Colonic mucosa (tissue), 4 donors: ENCODE measurements at regions not wholly inside any gene's neighbourhood (a gene's known extent, or its start where the extent isn't known, plus 50 kb on each side); places are given as distances from the start of the nearest gene placed in this dataset.

ENCODE experiments used
- DNase-seq: peaks from one replicate; pipeline ENCODE4 v3.0.0-alpha.2; 2020
- H3K27ac ChIP-seq: fragments of 200-600 bp; one replicate; pipeline ENCODE4 v1.8.0; 2021
- H3K27me3 ChIP-seq: fragments of 200-600 bp; one replicate; pipeline ENCODE4 v1.8.0; 2021
- H3K36me3 ChIP-seq: fragments of 200-600 bp; one replicate; pipeline ENCODE4 v1.8.0; 2021
- H3K4me1 ChIP-seq: fragments of 200-600 bp; one replicate; pipeline ENCODE4 v1.8.0; 2021; ENCODE audit warnings: mild to moderate bottlenecking
- H3K4me3 ChIP-seq: fragments of 200-600 bp; one replicate; pipeline ENCODE4 v1.8.0; 2021
- H3K9ac ChIP-seq, 2 donors: one replicate each; pipeline ENCODE4 v1.7.0; 2013; ENCODE audit warnings: control low read depth in 2 of 2, low read depth in 2 of 2, low read length in 2 of 2
- H3K9me3 ChIP-seq: fragments of 200-600 bp; one replicate; pipeline ENCODE4 v1.8.0; 2021
- intact Hi-C: fragments of 100-400 bp; cut with DNase I; formaldehyde crosslinking; loops from one replicate; pipeline ENCODE4 v1.14.1; 2022
- TF ChIP-seq, protein P1 (sequence below): fragments of 200-600 bp; IDR thresholded peaks from one replicate; pipeline ENCODE4 v1.8.0; 2022; ENCODE audit warnings: antibody characterized with exemption, mild to moderate bottlenecking
- donor health status: healthy.
- donor health status: DM: no; HTN: no; CAD: no.
- donor health status: DM: no; HTN: no; CAD: no.

DNA sequence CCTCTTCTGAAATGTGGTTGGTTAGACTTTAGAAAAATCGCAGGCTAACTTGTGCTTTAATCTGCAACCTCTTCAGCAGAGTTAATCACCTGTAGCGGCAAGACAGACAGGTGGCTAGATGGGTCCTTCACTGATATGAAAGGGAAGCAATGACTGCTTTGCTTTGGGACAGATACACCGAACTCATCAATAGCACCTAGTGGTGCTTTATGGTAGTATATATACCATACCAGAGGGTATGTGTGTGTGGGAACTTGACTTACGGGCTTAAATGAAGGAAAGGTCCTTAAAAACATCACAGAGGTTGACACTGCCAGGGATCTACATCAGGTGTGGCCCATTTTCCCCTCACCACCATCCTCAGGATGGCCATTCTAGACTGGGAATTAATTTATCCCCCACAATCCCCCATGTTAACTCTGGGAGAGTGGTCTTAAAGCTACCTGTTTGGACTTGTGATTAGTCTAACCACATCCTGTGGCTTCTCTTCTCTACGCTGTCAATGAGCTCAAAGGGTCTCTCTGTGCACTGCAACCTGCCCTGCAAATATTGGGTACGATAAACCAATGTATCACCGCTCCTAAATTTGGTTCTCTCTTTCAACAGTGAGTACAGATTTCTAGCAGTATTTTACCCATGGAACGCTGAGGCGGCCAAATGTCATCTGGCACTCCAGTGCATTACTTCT lies 162.7 kb downstream of the SIPA1L2 start:
- Histone ChIP-seq H3K36me3 (peaks cover 8% of the 10 kb centered on the region), H3K27me3 (no peaks in the 10 kb centered on the region), H3K27ac (no peak overlapping the region), H3K4me1 (no peaks in the 10 kb centered on the region), H3K9me3 (no peaks in the 10 kb centered on the region), H3K9ac (no peak overlapping the region), H3K4me3 (no peak overlapping the region)
- intact Hi-C loops: no loop called here
- TF ChIP-seq, protein P1, sequence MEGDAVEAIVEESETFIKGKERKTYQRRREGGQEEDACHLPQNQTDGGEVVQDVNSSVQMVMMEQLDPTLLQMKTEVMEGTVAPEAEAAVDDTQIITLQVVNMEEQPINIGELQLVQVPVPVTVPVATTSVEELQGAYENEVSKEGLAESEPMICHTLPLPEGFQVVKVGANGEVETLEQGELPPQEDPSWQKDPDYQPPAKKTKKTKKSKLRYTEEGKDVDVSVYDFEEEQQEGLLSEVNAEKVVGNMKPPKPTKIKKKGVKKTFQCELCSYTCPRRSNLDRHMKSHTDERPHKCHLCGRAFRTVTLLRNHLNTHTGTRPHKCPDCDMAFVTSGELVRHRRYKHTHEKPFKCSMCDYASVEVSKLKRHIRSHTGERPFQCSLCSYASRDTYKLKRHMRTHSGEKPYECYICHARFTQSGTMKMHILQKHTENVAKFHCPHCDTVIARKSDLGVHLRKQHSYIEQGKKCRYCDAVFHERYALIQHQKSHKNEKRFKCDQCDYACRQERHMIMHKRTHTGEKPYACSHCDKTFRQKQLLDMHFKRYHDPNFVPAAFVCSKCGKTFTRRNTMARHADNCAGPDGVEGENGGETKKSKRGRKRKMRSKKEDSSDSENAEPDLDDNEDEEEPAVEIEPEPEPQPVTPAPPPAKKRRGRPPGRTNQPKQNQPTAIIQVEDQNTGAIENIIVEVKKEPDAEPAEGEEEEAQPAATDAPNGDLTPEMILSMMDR: no peak
- no peak for DNase-seq

DNA sequence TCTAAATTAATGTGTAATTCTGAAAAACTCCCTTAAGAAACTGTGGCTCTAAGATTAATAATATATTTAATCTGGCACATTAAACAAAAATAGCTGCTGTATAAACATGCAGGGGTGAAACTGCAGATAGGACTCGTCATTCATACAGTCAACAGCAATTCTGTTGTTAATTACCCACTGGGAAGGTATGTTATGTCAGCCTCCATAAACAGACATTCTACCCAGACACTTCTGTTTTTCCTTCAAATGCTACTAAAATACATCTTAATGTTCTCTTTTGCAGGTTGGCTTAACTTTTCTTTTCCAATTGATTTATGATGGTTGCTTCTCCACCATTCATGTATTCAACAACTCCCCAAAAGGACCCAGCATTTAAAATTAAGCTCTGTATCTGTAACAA lies 165.6 kb downstream of the SIPA1L2 start:
- TF ChIP-seq, protein P1: no peak
- intact Hi-C loops: no loop called here
- no peak for DNase-seq
- Histone ChIP-seq H3K9ac (no peak overlapping the region), H3K4me3 (no peak overlapping the region), H3K27me3 (no peaks in the 10 kb centered on the region), H3K36me3 (peaks cover 8% of the 10 kb centered on the region), H3K4me1 (no peaks in the 10 kb centered on the region), H3K27ac (no peak overlapping the region), H3K9me3 (no peaks in the 10 kb centered on the region)

DNA sequence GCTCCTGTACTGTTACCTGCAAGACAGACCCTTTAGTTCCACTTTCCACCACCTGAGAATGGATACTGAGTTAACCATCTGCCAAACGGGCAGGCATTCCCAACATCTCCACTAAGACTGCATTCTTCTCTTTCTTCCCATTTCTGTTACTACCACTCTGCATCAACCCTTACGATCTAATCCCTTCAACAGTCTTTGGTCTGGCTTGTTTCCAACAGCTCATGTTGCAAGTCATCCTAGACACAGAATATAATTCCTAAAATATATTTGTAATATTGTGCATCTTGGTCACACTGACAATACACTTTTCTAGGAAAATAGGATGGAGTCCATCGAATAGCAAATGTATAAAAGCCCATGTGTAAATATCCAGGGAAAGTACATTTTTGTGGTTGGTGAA lies 166.7 kb downstream of the SIPA1L2 start:
- Histone ChIP-seq H3K9me3 (no peaks in the 10 kb centered on the region), H3K4me3 (no peak overlapping the region), H3K4me1 (no peaks in the 10 kb centered on the region), H3K27me3 (no peaks in the 10 kb centered on the region), H3K27ac (no peak overlapping the region), H3K36me3 (peaks cover 8% of the 10 kb centered on the region), H3K9ac (no peak overlapping the region)
- DNase-seq: no peak
- TF ChIP-seq, protein P1: no peak
- intact Hi-C loops: no loop called here

DNA sequence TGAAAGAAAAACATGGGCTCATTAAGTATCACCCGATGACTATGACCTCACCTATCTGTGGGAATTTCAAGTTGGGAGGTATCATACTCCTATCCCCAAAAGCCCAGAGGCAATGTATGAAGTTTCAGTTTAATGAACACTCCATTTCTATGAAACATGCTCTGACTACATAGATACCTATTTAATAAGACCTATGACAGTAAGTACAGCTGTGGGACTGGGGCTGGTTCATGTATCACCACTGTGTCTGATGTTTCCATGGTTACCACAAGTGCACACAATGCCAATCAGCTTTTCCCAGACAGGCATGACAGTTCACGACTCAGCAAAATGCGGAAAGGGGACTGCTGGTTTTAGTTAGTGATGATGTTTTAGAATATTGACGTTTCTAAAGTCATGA lies 167.7 kb downstream of the SIPA1L2 start:
- DNase-seq: no peak
- Histone ChIP-seq H3K4me3 (no peak overlapping the region), H3K9ac (no peak overlapping the region), H3K9me3 (no peaks in the 10 kb centered on the region), H3K36me3 (peaks cover 8% of the 10 kb centered on the region), H3K27ac (no peak overlapping the region), H3K4me1 (no peaks in the 10 kb centered on the region), H3K27me3 (no peaks in the 10 kb centered on the region)
- intact Hi-C loops: no loop called here
- TF ChIP-seq, protein P1: no peak

DNA sequence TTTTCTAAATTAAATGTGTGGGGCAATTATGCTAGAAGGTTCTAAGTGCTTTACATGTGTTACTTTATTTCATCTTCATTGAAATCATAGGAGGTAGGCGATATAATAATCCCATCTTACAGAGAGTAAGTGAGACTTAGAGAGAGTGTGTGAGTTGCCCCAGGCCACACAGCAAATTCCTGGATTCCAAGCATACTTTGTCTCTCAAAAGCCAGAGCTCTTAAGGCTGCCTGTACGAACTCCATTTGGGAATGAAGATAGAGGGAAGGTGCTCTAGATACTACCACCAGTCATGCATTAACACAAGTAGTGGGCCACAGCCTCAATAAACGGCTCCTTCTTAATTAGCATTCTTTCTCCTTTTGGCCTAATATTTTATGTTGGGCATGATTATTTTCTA lies 170.1 kb downstream of the SIPA1L2 start:
- H3K9ac ChIP-seq: no peak overlapping the region
- intact Hi-C loops: no loop called here
- H3K4me1 ChIP-seq: no peaks in the 10 kb centered on the region
- H3K27me3 ChIP-seq: no peaks in the 10 kb centered on the region
- peaks cover 5% of the 10 kb centered on the region for H3K36me3 ChIP-seq
- no peak overlapping the region for H3K27ac ChIP-seq
- TF ChIP-seq, protein P1: no peak
- DNase-seq: no peak
- H3K9me3 ChIP-seq: no peaks in the 10 kb centered on the region
- H3K4me3 ChIP-seq: no peak overlapping the region
